GM18526 (cell line): ENCODE measurements at regions not wholly inside any gene's neighbourhood (a gene's known extent, or its start where the extent isn't known, plus 50 kb on each side); places are given as distances from the start of the nearest gene placed in this dataset.
A peak's percentile ranks its signal among the peaks of the same experiment; 100 is the strongest.

Experiments used
- POLR2A ChIP-seq: IDR thresholded peaks from 3 replicates; pipeline ENCODE4 v1.6.1; 2011; ENCODE audit not compliant: insufficient read length; ENCODE audit errors: extremely low read depth

DNA sequence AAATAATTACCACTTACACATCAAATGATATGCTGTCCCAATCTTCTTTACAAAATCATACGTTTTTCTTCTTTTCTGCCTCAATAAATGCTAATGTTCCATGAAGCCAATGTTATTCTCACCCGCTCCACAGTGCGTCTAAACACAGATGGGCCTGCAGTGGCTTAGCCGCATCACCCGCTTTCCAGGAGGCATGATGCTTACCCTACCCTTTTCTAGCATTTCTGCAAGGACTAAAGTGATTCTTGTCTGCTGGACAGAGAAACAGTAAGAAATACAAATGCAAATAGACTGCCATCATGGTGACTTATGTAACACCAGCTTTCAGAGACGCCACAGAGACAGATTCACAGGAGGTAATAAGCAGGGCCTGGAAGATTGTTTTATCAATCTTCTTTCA is 104.4 kb downstream of the RNASET2 start:
- TF ChIP-seq POLR2A, result no peak

DNA sequence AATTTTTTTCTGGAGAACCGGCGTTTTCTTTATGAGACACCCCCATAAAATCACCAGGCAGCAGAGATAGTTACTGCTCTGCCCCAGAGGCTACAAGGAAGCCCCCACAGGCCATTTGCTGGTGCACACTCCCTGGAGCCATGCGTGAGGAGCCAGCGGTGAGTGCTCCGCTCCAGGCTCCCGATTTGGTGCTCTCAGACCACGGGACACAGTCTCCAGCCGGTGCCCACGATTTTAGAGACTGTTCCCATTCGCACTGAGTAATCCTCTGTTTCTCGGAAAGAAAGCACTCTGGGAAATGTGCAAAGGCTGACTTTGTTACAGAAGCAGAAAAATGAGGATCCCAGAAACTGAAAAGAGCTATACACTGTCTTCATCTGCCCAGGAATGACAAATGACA is 104.9 kb downstream of the RNASET2 start:
- TF ChIP-seq POLR2A, result no peak

DNA sequence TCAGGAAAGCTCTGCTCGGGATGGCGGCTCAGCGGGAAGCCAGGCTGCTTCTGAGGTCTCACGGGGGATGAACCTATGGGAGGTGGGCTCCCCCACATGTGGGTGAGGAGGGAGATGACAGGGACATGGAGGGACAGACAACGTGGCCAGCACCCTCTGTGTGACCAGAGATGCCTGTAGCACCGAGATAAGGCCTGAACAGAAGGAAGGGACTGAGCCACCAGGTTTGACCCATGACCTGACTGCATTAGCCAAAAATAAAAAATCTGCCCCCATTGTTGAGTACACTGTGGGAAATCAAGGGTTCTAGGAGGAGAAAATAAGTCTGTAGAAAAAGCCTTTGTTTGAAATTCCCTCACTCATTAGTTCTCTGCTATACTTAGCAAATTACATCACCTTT is 105.7 kb downstream of the RNASET2 start:
- no peak for TF ChIP-seq POLR2A

DNA sequence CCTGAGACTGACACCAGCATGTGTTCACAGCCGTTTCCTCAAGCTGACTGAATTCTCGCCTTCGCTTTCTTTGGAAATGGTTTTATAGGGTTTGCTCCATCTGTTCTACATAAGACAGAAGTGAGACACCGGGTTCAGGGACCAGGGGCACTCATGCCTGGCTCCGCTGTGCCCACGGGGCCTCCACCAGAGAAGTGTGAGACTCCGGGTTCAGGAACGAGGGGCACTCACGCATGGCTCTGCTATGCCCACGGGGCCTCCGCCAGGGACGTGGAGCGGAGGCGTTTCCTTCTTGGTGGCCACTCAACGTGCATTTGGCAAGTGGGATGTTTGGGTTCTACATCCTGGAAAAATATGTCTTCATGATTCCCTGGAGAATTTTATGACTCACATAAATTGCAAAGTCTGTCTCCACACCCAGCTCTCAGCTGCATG is 106.6 kb downstream of the RNASET2 start:
- TF ChIP-seq POLR2A, result no peak

DNA sequence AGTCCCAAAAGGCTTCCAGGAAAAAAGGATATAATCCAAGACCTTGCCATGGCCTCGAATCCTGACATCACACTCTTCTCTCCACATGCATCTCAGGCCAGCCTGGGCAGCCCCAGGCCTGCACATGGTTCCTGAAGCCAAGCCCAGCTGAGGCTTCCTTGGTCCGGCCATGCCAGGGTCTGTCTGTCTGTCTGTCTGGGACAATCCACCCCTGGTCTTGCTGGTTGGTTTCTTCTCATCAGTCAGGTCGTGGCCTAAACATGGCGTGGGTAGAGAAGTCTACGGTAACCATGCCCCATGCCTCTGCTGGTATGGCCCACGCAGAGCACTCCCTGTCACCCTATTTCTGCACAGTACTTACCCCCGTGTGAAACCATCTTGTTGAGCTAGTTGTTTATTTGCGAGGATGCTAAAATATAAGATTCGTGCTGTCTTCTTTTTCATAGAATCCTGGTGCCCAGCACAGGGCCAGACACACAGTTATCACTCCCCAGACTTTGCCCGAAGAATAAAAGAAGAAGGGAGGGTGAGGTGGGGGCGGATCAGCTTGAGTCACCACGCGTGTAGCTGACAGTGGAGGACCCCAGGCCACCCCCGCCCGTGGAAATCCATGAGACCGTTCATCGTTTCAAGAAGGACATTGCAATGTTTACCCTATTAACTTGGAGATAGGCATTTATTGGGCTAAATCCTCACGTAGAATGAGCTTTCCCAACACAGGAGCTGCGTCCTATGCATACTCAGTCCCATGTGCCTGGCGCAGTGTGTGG is 107.2 kb downstream of the RNASET2 start:
- TF ChIP-seq POLR2A, result no peak

DNA sequence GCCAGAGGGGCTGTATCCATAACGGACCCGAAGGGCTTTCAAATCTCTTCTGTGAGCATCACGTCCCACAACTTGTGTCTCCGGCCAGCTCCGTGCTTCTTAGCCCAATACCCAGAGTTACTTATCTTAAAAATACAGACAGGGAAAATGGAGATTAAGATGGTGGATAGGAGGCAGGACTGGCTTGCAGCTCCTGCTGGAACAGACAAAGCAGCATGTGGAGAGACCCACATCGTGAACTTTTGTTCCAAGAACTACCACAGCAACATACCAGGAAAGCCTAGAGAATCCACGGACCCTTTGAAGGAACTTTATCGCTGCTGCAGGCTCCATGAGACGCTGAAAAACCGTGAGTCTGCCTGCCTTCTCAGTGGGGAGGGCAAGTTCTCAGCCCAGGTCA is 113.7 kb downstream of the RNASET2 start:
- no peak for TF ChIP-seq POLR2A

DNA sequence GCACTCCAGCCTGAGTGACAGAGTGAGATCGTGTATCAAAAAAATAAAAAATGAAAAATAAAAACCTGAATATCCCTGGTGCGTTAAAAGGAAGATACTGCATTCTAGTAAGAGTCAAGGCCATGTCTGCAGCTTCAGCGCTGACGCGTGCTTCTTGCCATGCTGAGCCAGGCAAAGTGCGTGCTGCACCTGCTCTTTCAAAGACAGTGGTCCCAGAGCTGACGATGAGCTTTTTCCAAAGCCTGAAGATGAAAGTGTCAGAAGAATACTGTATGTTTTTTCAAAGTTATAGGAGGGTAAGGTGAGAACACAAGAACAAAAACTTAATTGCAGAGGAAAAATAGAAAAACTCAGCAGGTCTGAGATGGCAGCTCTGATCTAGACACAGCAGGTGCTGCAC is 115.1 kb downstream of the RNASET2 start:
- TF ChIP-seq POLR2A, result no peak

DNA sequence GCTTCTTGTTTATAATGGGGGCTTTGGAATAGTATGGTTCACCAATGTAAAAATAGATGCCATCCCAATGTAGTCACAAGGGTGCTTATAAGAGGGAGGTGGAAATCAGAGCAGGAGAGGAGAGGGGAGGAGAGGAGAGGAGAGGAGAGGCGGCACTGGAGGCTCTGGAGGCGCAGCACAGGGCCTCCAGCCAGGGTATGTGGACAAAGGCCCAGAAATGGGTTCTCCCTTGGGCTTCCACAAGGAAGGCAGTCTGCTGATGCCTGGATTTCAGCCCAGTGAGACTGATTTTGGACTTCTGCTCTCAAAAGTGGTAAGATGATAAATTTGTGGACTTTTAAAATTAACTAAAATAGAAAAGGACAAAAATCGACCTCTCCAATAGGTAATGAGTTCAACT is 116.8 kb downstream of the RNASET2 start:
- TF ChIP-seq POLR2A, result no peak

DNA sequence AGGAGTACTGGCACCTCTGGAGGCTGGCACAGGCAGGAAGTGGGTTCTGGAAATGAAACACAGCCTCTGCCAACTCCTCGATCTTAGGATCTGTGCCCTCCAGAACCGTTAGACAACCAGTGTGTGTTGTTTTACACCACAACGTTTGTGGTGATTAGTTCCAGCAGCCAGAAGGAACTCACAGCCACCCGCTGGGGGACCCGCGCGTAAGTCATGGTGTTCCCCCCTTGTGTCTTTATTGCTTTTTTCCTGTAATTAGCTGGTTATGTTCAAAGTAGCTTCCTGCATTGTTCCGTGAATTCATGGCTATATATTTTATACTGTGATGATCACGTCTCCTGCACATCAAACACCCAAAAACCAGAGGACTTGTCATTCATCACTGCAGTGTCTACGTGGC is 117.4 kb downstream of the RNASET2 start:
- TF ChIP-seq POLR2A, result no peak

DNA sequence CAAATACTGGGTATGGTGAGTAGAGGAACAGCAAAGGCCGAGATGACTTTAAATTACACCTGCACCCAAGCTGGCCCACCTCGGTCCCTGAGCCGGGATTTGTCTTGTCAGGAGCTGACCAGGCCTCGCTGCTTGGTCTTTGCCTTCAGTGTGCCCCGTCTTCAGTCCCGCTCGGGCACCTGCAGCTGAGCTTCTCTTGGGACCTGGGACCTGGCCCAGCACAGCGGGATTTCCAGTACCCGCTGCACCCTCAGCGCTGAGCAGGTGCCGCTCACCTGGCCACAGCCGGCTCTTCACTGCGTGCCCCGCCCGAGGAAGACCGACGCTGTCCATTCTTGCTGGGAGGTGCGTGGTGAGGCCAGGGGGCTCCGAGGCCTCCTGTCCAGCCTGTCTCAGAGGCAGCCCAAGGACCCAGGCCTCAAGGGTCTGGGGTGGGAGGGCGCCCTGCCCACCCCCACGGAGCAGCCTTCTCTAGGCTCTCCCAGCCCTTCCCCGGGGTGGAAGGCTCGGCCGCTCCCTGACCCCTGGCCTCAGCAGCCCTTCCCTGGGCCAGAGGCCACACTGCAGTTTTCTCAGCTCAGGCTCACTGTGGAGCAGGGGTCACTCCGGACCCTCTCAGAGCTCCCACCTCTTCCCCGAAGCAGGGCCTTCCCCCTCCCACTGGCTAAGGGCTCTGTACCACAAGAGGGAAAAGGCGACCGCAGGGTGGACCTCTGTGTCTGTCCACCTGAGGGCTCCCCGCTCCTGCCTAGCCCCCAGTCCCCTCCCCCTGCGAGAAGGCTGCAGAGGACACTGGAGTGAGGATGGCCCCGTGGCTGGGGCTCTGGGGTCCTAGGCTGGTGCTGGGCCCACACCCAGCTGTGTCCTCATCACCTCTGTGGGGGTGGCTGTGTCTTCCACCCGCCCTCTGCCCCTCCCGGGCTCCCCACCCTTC is 119.3 kb downstream of the RNASET2 start:
- TF ChIP-seq POLR2A, result no peak

DNA sequence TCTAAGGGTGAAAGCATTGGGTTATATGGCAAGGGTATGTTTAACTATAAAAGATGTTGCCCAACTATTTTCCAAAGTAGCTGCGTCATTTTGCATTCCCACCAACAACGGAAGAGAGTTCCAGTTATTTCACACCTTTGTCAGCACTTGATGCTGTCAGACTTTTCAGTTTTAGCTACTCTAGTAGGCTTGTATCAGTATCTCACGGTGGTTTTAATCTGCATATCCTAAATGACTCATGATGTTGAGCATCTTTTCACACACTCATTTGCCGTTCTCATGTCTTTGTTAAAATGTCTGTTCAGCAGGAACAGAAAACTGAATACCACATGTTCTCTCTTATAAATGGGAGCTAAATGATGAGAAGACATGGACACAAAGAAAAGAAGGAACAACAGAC is 122.3 kb downstream of the RNASET2 start:
- TF ChIP-seq POLR2A, result no peak

DNA sequence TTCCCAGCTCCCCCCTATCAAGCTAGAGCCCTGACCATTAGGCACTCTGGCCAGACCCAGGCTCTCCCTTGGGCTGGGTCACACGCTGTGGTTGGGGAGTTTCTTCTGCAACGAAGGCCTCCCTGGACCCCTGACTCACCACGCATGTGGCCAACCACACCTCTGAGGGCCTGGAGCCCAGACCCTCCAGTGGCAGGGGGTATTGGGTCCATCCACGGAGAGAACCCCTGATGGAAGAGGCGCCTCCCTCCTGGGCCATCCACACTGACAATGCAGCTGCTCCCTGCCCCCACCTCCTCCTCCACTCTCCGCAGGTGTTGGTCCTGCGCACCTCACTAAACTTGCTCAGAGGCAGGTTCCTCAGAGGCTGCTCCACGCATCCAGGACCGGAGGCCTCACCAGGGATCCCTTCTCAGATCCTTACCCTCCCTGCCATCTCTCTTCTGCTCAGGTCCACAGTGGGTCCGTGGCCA is 125.4 kb downstream of the RNASET2 start:
- TF ChIP-seq POLR2A, result no peak

DNA sequence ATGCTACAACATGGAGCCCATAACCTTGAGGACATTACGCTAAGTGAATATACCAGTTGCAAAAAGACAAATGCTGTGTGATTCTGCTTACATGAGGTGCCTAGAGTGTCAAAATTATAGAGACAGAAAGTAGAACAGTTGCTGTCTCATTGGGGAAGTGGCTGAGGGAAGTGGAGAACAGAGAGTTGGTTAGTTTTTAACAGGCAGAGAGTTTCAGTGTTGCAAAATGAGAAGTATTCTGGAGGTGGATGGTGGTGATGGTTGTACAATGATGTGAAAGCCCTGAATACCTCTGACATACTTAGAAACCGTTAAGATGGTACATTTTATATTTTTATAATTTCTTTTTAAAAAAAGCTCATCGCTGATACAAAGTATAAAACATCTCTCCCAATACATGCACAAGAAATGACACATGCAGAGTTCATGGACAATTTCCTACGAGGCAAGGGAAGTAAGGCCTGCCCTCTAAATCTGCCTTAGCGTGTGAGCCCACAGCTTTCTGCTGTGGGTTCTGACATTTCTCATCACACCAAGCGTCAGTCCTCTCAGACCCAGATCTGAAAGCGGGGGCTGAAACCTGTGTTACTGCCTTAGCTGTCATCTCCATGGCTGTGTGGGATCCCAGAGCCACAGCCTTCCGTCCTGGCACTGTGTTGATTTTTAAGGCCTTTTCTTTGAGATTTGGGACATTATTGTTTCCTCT is 126.0 kb downstream of the RNASET2 start:
- TF ChIP-seq POLR2A, result peak; percentile 20

DNA sequence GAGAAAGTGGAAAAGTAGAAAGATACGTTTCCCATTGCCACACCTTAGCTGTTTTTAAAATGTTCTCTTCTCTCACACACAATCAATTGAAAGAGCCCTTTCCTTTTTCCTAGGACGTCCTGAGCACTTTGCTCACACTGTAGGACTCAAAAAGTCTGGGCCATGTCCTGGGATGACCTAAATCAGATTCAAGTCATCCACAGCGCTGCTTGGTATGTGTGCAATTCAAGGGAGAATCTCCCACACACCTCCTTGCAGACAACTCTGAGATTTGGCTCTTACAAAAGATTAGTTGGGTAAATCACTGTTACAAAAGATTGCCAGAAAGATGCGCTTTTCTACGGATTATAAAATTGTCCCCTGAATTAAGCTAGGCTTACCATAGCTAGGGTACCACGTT is 130.1 kb downstream of the RNASET2 start:
- no peak for TF ChIP-seq POLR2A

DNA sequence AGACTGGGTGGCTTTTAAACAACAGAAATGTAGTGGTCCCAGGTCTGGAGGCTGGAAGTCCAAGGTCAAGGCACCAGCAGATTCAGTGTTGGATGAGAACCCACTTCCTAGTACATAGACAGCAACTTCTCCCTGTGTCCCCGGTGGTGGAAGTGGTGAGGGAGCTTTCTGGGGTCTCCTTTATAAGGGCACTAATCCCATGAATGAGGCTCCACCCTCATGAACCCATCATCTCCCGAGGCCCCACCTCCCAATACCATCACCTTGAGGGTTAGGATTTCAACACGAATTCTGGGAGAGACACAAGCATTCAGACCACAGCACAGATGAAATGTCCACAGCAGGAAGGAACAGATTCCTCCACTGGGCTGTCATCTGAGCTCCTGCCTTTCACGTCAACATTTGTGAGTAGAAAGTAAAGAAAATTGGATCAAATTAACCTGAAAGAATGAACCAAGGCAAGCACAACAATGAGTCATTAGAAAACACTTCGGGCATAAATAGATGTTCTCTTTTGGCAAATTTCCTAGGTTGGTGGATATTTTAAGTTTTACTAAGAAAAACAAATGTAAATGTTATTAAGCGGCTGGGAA is 130.7 kb downstream of the RNASET2 start:
- no peak for TF ChIP-seq POLR2A
